Rectal smooth muscle tissue (tissue), 1 donor: ENCODE measurements at regions not wholly inside any gene's neighbourhood (a gene's known extent, or its start where the extent isn't known, plus 50 kb on each side); places are given as distances from the start of the nearest gene placed in this dataset.
A peak's percentile ranks its signal among the peaks of the same experiment; 100 is the strongest.

Experiments
- H3K27ac ChIP-seq: one replicate; pipeline ENCODE4 v1.7.0; 2013; ENCODE audit warnings: low read depth, low read length, inconsistent platforms
- H3K27me3 ChIP-seq: one replicate; pipeline ENCODE4 v1.7.0; 2013; ENCODE audit warnings: low read length; ENCODE audit not compliant: control insufficient read depth, insufficient read depth
- H3K36me3 ChIP-seq: one replicate; pipeline ENCODE4 v1.7.0; 2013; ENCODE audit warnings: low read length; ENCODE audit not compliant: control insufficient read depth, insufficient read depth
- H3K4me1 ChIP-seq: one replicate; pipeline ENCODE4 v1.7.0; 2013; ENCODE audit warnings: low read length; ENCODE audit not compliant: control insufficient read depth, insufficient read depth
- H3K4me3 ChIP-seq: one replicate; pipeline ENCODE4 v1.7.0; 2013; ENCODE audit warnings: low read length
- H3K9ac ChIP-seq: one replicate; pipeline ENCODE4 v1.7.0; 2013; ENCODE audit warnings: low read length

DNA sequence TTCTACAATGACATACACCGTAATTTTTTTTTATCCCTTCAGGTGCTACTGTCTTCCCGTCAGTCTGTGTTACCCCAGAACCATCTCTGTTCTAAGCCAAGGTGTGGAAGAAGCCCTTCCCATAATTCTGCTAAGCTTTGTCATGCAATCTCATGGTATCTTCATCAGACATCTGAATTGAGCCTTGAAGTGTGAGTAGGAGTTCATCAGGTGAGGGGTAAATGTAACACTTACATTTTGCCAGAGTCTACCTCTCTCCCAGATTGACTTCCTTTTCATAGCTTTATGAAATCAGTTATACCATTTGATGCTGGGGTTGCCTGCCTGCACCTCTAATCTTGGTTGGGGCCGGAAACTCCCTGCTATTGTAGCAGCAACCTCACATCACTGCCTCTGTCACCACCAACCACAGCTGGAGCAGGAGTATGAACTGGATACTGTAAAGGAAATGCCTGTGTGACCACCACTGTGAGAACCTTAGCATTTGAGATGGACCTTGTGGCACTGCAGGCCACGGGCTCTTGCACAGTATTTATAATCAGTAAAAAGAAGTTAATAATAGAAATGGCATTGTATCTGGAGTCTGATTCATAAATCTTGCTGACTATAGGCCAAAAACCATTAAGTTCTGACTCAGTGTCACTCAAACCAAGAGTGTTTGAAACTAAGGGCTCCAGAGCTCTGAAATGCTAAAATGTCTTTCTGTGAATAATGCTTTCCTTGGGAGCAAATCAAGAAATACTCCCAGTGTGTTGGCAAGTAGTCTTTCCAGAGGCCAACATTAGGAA lies 58.7 kb upstream of the STK38L start:
- H3K27ac ChIP-seq: peak overlapping the region; percentile 59
- no peak overlapping the region for H3K4me3 ChIP-seq
- no peaks in the 10 kb centered on the region for H3K36me3 ChIP-seq
- peaks cover 20% of the 10 kb centered on the region for H3K4me1 ChIP-seq
- H3K9ac ChIP-seq: no peak overlapping the region
- no peaks in the 10 kb centered on the region for H3K27me3 ChIP-seq

DNA sequence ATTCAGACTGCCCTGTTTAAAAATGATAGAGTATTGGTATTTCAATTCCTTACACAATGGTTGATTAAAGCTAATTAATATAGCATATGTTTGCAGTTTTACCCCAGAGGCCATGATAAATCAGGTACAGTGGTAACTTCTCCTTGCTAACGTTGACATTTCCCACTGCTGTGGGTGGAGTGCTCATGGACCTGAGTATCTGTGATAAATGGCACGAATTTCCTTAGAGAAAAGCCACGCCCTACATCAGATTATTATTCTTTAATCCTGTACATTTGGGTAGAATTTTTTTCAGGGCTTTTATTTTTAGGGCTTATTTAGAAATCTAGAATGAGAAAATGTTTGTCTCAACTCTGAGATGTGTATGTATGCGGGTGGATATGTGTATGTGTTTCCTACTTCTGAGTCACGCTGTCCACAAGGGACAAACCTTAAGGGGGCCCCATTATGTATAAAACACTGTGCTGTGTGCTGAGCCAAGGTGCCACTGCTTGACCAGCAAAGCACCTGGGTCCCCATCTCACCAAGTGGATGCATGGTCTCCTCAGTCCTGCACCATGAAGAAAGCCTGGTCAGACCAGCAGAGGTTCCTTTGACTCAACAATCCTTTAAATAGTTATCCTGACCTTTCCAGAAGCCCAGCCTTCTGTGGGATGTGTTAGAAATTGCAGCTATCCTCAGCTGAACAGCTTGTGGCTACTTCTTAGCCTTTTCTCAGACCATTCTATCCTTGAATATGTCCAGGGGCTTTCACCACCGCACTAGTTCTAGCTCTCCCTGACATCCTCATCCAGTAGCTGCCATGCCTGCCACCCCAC lies 57.9 kb upstream of the STK38L start:
- Histone ChIP-seq H3K27ac (peak overlapping the region; percentile 59), H3K27me3 (no peaks in the 10 kb centered on the region), H3K4me3 (no peak overlapping the region), H3K4me1 (peaks cover 24% of the 10 kb centered on the region), H3K36me3 (no peaks in the 10 kb centered on the region), H3K9ac (no peak overlapping the region)

DNA sequence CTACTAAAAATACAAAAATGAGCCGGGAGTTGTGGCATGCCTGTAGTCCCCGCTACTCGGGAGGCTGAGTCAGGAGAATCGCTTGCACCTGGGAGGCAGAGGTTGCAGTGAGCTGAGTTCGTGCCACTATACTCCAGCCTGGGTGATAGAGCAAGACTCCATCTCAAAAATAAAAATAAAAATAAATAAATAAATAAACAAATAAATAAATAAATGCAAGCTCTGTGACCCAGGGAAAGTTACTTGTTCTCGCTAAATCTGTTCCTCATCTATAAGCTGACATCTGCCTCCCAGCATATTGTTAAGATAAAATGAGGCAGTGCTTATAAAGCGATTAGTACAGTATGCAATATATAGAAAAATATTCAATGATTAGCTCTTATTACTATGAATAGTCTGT lies 56.4 kb upstream of the STK38L start:
- no peaks in the 10 kb centered on the region for H3K36me3 ChIP-seq
- H3K27me3 ChIP-seq: no peaks in the 10 kb centered on the region
- H3K4me1 ChIP-seq: peaks cover 31% of the 10 kb centered on the region
- no peak overlapping the region for H3K9ac ChIP-seq
- H3K4me3 ChIP-seq: no peak overlapping the region
- no peak overlapping the region for H3K27ac ChIP-seq

DNA sequence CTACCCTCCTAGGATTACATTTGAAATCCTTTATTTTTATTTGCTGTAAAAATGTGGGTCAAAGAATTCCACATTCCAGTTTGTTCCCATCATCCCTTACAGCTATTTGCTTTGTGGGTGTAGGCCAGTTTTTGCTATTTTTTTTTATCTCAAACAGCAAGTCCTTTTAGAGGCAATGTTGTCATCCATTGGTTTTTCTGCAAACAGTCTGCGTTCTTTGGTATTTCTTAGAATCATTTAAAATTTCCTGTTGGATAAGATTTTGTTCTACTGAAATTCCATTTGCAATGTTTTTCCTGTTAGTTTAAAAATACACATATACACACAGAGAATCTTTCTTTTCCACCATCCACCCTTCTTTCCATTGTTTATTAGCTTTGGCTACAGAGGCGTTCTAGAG lies 53.3 kb upstream of the STK38L start:
- Histone ChIP-seq H3K36me3 (no peaks in the 10 kb centered on the region), H3K27ac (peak overlapping the region; percentile 95), H3K27me3 (no peaks in the 10 kb centered on the region), H3K4me3 (no peak overlapping the region), H3K9ac (no peak overlapping the region), H3K4me1 (peaks cover 48% of the 10 kb centered on the region)

DNA sequence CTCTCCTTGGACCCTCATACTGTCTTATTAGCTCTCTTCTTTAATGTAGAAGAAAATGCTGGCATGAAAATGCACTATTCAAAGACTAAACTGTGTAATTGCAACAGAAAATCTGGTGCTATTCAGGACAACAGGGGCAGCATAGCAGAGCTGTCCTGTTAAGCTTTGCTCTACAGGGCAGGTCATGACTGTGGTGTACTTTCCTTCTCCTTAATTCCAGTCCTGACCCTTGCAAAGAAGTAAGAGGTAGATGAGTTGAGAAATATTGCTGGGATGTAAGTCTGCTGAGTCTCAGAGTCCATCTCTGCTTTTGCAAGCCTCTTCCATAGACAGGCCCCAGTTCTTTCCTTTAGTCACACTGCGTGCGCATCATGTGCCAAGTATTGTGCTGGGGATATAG lies 52.6 kb upstream of the STK38L start:
- Histone ChIP-seq H3K27me3 (no peaks in the 10 kb centered on the region), H3K36me3 (no peaks in the 10 kb centered on the region), H3K9ac (no peak overlapping the region), H3K4me3 (no peak overlapping the region), H3K27ac (peak overlapping the region; percentile 95), H3K4me1 (peaks cover 44% of the 10 kb centered on the region)

DNA sequence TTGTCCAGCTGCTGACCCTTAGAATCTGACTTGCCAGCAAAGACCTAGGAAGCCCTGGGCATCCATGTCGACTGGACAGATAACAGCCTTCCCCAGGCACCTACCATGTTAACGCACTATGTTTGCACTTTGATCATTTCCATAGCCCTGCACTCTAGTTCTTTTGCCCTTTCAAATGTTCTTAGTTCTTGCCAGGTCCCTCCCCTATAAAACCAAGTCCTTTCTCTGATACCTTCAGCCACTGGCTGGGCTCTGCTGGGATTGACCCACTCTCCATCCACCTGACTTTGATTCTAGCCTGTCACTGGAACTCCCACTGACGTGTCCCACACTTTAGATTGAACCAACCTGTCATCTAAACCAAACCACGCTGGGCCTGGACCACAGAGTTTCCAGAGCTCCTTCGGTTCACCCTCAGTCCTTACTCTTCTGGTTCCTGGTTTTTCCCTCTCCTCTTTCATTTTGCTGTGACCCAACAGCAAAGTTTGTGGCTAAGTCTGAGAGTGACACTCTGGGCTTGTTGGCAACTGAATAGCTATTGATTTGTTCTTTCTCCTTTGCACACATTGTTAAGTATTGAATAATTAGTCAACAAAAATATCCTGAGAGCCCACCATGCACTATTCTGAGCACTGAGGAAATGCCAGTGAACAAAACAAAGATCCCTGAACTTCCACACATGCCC lies 51.8 kb upstream of the STK38L start:
- H3K9ac ChIP-seq: no peak overlapping the region
- no peak overlapping the region for H3K4me3 ChIP-seq
- peak overlapping the region; percentile 95 for H3K27ac ChIP-seq
- H3K36me3 ChIP-seq: no peaks in the 10 kb centered on the region
- H3K4me1 ChIP-seq: peaks cover 44% of the 10 kb centered on the region
- H3K27me3 ChIP-seq: no peaks in the 10 kb centered on the region

DNA sequence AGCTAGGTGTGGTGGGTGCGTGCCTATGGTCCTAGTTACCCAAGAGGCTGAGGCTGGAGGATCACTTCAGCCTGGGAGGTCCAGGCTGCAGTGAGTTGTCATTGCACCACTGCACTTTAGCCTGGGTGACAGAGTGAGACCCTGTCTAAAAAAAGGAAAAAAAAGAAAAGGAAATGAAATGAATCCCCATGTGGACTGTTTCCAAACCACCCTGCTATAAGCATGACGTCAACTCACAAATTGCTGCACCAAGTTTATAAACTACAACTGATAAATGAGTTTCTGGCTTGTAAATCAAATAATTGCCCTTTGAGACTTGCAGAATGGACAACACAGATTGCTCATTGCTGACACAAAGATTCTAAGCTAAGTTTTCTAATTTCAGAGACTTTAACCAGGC lies 51.0 kb upstream of the STK38L start:
- peaks cover 47% of the 10 kb centered on the region for H3K4me1 ChIP-seq
- H3K27ac ChIP-seq: peak overlapping the region; percentile 95
- H3K9ac ChIP-seq: no peak overlapping the region
- no peaks in the 10 kb centered on the region for H3K36me3 ChIP-seq
- H3K4me3 ChIP-seq: no peak overlapping the region
- no peaks in the 10 kb centered on the region for H3K27me3 ChIP-seq

DNA sequence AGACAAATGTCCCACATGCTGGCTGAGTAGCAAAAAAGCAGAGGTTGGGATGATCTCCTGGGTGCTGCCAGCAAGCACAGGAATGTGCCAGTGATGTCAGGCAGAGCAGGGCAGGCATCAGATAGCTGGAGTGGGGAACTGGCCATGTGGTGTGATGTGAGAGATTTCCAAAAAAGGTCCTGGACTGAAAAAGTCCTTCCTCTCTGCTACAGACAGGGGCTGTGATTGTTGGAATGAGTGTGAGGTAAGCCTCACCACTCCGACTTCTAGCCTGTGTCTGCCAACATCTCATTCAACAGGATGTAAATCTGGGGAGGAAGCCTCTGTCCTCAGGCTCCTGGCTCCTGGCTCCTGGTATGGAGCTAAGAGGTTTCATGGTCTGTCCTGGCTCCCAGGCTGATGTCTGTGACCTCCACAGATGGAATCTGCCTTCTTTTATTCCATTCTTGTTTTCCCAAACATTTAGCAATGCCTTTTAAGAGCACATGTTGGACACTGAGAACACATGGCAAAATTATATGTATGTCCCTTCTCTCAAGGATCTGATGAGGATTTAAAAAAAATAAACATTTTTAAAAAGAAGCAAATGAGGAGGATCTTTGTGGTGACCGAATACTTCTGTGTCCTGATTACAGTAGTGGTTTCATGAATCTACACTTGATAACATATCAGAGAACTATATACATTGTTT lies 50.1 kb upstream of the STK38L start:
- no peak overlapping the region for H3K4me3 ChIP-seq
- peak overlapping the region; percentile 46 for H3K9ac ChIP-seq
- H3K27ac ChIP-seq: peak overlapping the region; percentile 95
- H3K27me3 ChIP-seq: no peaks in the 10 kb centered on the region
- no peaks in the 10 kb centered on the region for H3K36me3 ChIP-seq
- H3K4me1 ChIP-seq: peaks cover 51% of the 10 kb centered on the region
